Transverse colon (tissue), 4 donors: ENCODE measurements at regions not wholly inside any gene's neighbourhood (a gene's known extent, or its start where the extent isn't known, plus 50 kb on each side); places are given as distances from the start of the nearest gene placed in this dataset.

Experiments
- EP300 ChIP-seq: sonication (generic); formaldehyde crosslinking; IDR thresholded peaks from one replicate; pipeline ENCODE4 v1.6.1; 2017; ENCODE audit warnings: antibody characterized with exemption, low read depth
- POLR2A ChIP-seq: fragments of 450-650 bp; IDR thresholded peaks from one replicate; pipeline ENCODE4 v1.6.1; 2016; ENCODE audit warnings: antibody characterized with exemption, mild to moderate bottlenecking, moderate library complexity
- POLR2AphosphoS5 ChIP-seq, 3 donors: sonication (generic); formaldehyde crosslinking; IDR thresholded peaks; one replicate each; pipeline ENCODE4 v1.6.1; 2016; ENCODE audit warnings: antibody characterized with exemption in 3 of 3
- TF ChIP-seq, protein P1 (sequence below), 5 experiments: fragments of 200-600 bp in 3 of 5; fragments of 450-650 bp in 2 of 5; sonication (generic) in 3 of 5; IDR thresholded peaks; 1 replicate in 2 of 5; 2 replicates in 3 of 5; pipeline ENCODE4 v1.5.1; 2016 to 2017; ENCODE audit warnings: antibody characterized with exemption in 5 of 5, inconsistent platforms in 3 of 5, mild to moderate bottlenecking in 2 of 5, moderate library complexity in 1 of 5

DNA sequence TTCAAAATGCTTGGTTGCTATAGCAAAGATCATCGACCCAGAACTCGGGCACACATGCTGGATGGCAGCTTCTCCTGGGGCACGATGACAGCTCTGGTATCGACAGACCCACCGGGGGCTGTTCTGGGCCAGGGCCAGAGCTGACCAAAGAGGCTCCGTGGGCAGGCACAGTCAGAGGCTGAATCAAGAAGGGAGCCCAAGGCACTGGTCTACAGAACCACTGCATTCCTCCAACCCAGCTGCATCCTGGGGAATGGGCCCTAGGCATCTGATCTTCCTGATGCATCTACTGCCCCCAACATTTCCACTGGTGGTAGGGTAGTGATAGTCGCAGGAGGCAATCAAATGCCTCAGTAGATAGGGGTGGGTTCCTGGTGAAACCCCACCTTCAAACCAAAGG, 470.3 kb downstream of the TBC1D22A start:
- TF ChIP-seq, protein P1, sequence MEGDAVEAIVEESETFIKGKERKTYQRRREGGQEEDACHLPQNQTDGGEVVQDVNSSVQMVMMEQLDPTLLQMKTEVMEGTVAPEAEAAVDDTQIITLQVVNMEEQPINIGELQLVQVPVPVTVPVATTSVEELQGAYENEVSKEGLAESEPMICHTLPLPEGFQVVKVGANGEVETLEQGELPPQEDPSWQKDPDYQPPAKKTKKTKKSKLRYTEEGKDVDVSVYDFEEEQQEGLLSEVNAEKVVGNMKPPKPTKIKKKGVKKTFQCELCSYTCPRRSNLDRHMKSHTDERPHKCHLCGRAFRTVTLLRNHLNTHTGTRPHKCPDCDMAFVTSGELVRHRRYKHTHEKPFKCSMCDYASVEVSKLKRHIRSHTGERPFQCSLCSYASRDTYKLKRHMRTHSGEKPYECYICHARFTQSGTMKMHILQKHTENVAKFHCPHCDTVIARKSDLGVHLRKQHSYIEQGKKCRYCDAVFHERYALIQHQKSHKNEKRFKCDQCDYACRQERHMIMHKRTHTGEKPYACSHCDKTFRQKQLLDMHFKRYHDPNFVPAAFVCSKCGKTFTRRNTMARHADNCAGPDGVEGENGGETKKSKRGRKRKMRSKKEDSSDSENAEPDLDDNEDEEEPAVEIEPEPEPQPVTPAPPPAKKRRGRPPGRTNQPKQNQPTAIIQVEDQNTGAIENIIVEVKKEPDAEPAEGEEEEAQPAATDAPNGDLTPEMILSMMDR (IDR thresholded peaks at IDR 0.05), result no peak
- no peak for TF ChIP-seq POLR2AphosphoS5 (IDR thresholded peaks at IDR 0.05)
- no peak for TF ChIP-seq POLR2A
- no peak for TF ChIP-seq EP300
